ENCODE measurements at regions not wholly inside any gene's neighbourhood (a gene's known extent, or its start where the extent isn't known, plus 50 kb on each side); places are given as distances from the start of the nearest gene placed in this dataset.

DNA sequence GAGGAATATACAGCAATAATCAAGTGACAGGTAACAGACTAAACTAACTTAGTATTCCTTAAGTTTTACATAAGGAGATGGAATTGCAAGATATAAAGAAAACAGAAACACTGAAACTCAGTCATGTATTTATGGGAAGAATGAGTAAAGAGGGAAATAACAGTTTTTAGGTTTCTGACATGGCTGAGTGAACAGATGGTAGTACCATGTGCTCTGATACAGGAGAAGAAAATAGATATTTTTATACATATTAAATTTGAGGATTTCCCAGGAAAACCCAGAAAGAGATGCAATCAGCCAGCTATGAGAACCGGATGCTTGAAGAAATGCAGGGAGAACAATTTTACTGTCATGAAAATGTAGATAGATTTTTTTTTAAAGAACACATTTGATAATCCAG lies 669.5 kb upstream of the GRM3 start:
- H3K36me3 ChIP-seq (ENCODE audit: insufficient read depth, low read length), result no peaks in the 10 kb centered on the region
- no peak overlapping the region for H2AFZ ChIP-seq (ENCODE audit: low read depth, low read length)
- TF ChIP-seq MXI1 (conservative IDR thresholded peaks at IDR 0.05; ENCODE audit: poor library complexity, severe bottlenecking) (no peak), EZH2 (IDR thresholded peaks at IDR 0.05; ENCODE audit: borderline replicate concordance, insufficient read depth, low read length, poor library complexity, severe bottlenecking) (no peak), SMC3 (conservative IDR thresholded peaks at IDR 0.05; ENCODE audit: poor library complexity) (no peak), RAD21 (conservative IDR thresholded peaks at IDR 0.05) (no peak), TAF1 (IDR thresholded peaks at IDR 0.05; ENCODE audit: low read depth) (no peak), POLR2AphosphoS5 (IDR thresholded peaks at IDR 0.05) (no peak), EP300 (conservative IDR thresholded peaks at IDR 0.05; ENCODE audit: poor library complexity, severe bottlenecking) (no peak)
- TF ChIP-seq, protein P1, sequence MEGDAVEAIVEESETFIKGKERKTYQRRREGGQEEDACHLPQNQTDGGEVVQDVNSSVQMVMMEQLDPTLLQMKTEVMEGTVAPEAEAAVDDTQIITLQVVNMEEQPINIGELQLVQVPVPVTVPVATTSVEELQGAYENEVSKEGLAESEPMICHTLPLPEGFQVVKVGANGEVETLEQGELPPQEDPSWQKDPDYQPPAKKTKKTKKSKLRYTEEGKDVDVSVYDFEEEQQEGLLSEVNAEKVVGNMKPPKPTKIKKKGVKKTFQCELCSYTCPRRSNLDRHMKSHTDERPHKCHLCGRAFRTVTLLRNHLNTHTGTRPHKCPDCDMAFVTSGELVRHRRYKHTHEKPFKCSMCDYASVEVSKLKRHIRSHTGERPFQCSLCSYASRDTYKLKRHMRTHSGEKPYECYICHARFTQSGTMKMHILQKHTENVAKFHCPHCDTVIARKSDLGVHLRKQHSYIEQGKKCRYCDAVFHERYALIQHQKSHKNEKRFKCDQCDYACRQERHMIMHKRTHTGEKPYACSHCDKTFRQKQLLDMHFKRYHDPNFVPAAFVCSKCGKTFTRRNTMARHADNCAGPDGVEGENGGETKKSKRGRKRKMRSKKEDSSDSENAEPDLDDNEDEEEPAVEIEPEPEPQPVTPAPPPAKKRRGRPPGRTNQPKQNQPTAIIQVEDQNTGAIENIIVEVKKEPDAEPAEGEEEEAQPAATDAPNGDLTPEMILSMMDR (IDR thresholded peaks at IDR 0.05; ENCODE audit: poor library complexity, severe bottlenecking), result no peak
- TF ChIP-seq, protein P2, sequence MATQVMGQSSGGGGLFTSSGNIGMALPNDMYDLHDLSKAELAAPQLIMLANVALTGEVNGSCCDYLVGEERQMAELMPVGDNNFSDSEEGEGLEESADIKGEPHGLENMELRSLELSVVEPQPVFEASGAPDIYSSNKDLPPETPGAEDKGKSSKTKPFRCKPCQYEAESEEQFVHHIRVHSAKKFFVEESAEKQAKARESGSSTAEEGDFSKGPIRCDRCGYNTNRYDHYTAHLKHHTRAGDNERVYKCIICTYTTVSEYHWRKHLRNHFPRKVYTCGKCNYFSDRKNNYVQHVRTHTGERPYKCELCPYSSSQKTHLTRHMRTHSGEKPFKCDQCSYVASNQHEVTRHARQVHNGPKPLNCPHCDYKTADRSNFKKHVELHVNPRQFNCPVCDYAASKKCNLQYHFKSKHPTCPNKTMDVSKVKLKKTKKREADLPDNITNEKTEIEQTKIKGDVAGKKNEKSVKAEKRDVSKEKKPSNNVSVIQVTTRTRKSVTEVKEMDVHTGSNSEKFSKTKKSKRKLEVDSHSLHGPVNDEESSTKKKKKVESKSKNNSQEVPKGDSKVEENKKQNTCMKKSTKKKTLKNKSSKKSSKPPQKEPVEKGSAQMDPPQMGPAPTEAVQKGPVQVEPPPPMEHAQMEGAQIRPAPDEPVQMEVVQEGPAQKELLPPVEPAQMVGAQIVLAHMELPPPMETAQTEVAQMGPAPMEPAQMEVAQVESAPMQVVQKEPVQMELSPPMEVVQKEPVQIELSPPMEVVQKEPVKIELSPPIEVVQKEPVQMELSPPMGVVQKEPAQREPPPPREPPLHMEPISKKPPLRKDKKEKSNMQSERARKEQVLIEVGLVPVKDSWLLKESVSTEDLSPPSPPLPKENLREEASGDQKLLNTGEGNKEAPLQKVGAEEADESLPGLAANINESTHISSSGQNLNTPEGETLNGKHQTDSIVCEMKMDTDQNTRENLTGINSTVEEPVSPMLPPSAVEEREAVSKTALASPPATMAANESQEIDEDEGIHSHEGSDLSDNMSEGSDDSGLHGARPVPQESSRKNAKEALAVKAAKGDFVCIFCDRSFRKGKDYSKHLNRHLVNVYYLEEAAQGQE (IDR thresholded peaks at IDR 0.05; ENCODE audit: borderline replicate concordance), result no peak
- no peaks in the 10 kb centered on the region for H4K20me1 ChIP-seq (ENCODE audit: insufficient read depth)
- no peak overlapping the region for H3K4me2 ChIP-seq (ENCODE audit: low read length)
- no peaks in the 10 kb centered on the region for H3K79me2 ChIP-seq (replicated peaks; ENCODE audit: insufficient read depth, low read length)
- no peaks in the 10 kb centered on the region for H3F3A ChIP-seq (ENCODE audit: insufficient read depth, low read length, poor library complexity, severe bottlenecking)
- H3K9me3 ChIP-seq (ENCODE audit: low read length), result no peaks in the 10 kb centered on the region
- H3K9ac ChIP-seq (ENCODE audit: low read length), result no peak overlapping the region
- no peak overlapping the region for H3K27ac ChIP-seq (ENCODE audit: low read length)
- H3K4me3 ChIP-seq (ENCODE audit: low read length), result no peak overlapping the region
- no peaks in the 10 kb centered on the region for H3K27me3 ChIP-seq (ENCODE audit: insufficient read depth, low read depth, low read length)
- H3K9me2 ChIP-seq (ENCODE audit: insufficient read depth, low read length), result no peaks in the 10 kb centered on the region

DNA sequence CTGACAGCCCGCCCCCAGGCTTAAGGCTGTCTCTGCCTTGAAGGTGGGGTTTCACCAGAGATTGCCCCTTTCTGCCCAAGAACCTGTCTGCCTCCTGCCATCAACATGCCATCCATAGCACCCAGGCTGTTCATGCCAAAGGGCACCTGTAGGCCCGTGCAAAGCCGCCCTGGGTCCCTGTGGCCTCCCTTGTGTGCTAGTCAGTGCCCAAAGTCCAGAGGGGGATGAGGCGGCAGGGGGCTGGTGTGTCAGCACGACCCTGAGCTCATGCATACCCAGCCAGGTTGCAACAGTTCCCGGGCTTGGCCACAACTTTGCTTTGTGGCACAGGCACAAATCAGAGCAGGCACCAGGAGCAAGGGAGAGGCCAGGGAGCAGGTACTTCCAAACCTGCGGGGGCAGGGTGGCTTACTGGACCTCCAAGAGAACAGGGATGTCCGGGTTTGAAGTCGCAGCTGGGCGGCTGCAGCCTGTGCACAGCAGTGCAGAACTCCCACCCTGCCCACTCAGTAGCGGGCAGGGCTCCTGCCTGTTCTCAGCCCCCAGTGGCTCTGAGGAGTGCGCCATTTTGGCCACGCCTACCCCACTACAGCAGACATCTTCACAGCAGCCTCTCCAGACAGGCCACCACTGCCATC lies 671.1 kb upstream of the GRM3 start:
- no peaks in the 10 kb centered on the region for H3K79me2 ChIP-seq (replicated peaks; ENCODE audit: insufficient read depth, low read length)
- TF ChIP-seq SMC3 (conservative IDR thresholded peaks at IDR 0.05; ENCODE audit: poor library complexity) (no peak), RAD21 (conservative IDR thresholded peaks at IDR 0.05) (no peak), TAF1 (IDR thresholded peaks at IDR 0.05; ENCODE audit: low read depth) (no peak), EZH2 (IDR thresholded peaks at IDR 0.05; ENCODE audit: borderline replicate concordance, insufficient read depth, low read length, poor library complexity, severe bottlenecking) (no peak), POLR2AphosphoS5 (IDR thresholded peaks at IDR 0.05) (no peak), MXI1 (conservative IDR thresholded peaks at IDR 0.05; ENCODE audit: poor library complexity, severe bottlenecking) (no peak), EP300 (conservative IDR thresholded peaks at IDR 0.05; ENCODE audit: poor library complexity, severe bottlenecking) (no peak)
- TF ChIP-seq, protein P2 (IDR thresholded peaks at IDR 0.05; ENCODE audit: borderline replicate concordance), result no peak
- TF ChIP-seq, protein P1 (IDR thresholded peaks at IDR 0.05; ENCODE audit: poor library complexity, severe bottlenecking), result no peak
- no peaks in the 10 kb centered on the region for H3F3A ChIP-seq (ENCODE audit: insufficient read depth, low read length, poor library complexity, severe bottlenecking)
- no peaks in the 10 kb centered on the region for H3K27me3 ChIP-seq (ENCODE audit: insufficient read depth, low read depth, low read length)
- H3K9ac ChIP-seq (ENCODE audit: low read length), result no peak overlapping the region
- no peak overlapping the region for H3K27ac ChIP-seq (ENCODE audit: low read length)
- no peaks in the 10 kb centered on the region for H3K9me2 ChIP-seq (ENCODE audit: insufficient read depth, low read length)
- no peak overlapping the region for H3K4me2 ChIP-seq (ENCODE audit: low read length)
- no peaks in the 10 kb centered on the region for H3K36me3 ChIP-seq (ENCODE audit: insufficient read depth, low read length)
- H2AFZ ChIP-seq (ENCODE audit: low read depth, low read length), result no peak overlapping the region
- no peak overlapping the region for H3K4me3 ChIP-seq (ENCODE audit: low read length)
- no peaks in the 10 kb centered on the region for H4K20me1 ChIP-seq (ENCODE audit: insufficient read depth)
- H3K9me3 ChIP-seq (ENCODE audit: low read length), result no peaks in the 10 kb centered on the region
